K562 (cell line): ENCODE measurements at regions not wholly inside any gene's neighbourhood (a gene's known extent, or its start where the extent isn't known, plus 50 kb on each side); places are given as distances from the start of the nearest gene placed in this dataset.

Source experiments
- BACH1 ChIP-seq: fragments of 200-800 bp; sonication (Bioruptor generic); IDR thresholded peaks from 2 replicates; pipeline ENCODE4 v1.6.1; 2016; ENCODE audit warnings: missing genetic modification characterization, missing compliant biosample characterization
- CBX8 ChIP-seq: fragments of 200-600 bp; sonication (generic); IDR thresholded peaks from 2 replicates; pipeline ENCODE4 v1.6.1; 2012; ENCODE audit warnings: borderline replicate concordance, mixed run types, low read depth, mild to moderate bottlenecking, moderate library complexity, mixed read lengths, low read length, control low read depth, inconsistent platforms; ENCODE audit not compliant: poor library complexity, severe bottlenecking; ENCODE audit errors: extremely low read depth
- CEBPG ChIP-seq, 3 experiments: fragments of 200-800 bp in 1 of 3; sonication (Bioruptor generic) in 1 of 3; sonication (generic) in 1 of 3; formaldehyde crosslinking in 1 of 3; IDR thresholded peaks in 2 of 3; conservative IDR thresholded peaks in 1 of 3; 2 replicates each; pipeline versions ENCODE4 v1.6.1 to v1.8.0; 2016 to 2022; ENCODE audit warnings: missing compliant biosample characterization in 2 of 3, missing genetic modification characterization in 2 of 3, mild to moderate bottlenecking in 1 of 3, missing genetic modification reagents in 1 of 3
- CREB5 ChIP-seq: fragments of 250-450 bp; sonication (Bioruptor Pico); IDR thresholded peaks from 2 replicates; pipeline ENCODE4 v1.5.0; 2020; ENCODE audit warnings: mild to moderate bottlenecking
- CXXC5 ChIP-seq: fragments of 250-450 bp; sonication (Bioruptor Pico); IDR thresholded peaks from 2 replicates; pipeline ENCODE4 v1.8.0; 2022; ENCODE audit warnings: inconsistent platforms, mild to moderate bottlenecking, moderate library complexity
- DIDO1 ChIP-seq: fragments of 450-650 bp; IDR thresholded peaks from 2 replicates; pipeline ENCODE4 v1.6.1; 2016; ENCODE audit warnings: low read depth, missing biosample characterization, missing genetic modification characterization
- E2F3 ChIP-seq: fragments of 250-450 bp; sonication (Bioruptor Pico); IDR thresholded peaks from 2 replicates; pipeline ENCODE4 v1.4.0; 2020; ENCODE audit warnings: mild to moderate bottlenecking
- GTF2E2 ChIP-seq: fragments of 200-800 bp; sonication (Bioruptor generic); IDR thresholded peaks from 2 replicates; pipeline ENCODE4 v1.6.1; 2016; ENCODE audit warnings: missing genetic modification characterization, missing compliant biosample characterization
- HOMEZ ChIP-seq: fragments of 250-450 bp; sonication (Bioruptor Pico); IDR thresholded peaks from 2 replicates; pipeline ENCODE4 v1.4.0; 2020; ENCODE audit warnings: mild to moderate bottlenecking, moderate library complexity
- L3MBTL2 ChIP-seq: fragments of 450-650 bp; IDR thresholded peaks from 2 replicates; pipeline ENCODE4 v1.6.1; 2016; ENCODE audit warnings: mild to moderate bottlenecking, moderate library complexity
- MAX ChIP-seq: sonication (generic); formaldehyde crosslinking; IDR thresholded peaks from 2 replicates; pipeline ENCODE4 v1.9.0; 2022; ENCODE audit warnings: mild to moderate bottlenecking, missing genetic modification reagents
- NONO ChIP-seq, 2 experiments: fragments of 200-400 bp in 1 of 2; fragments of 450-650 bp in 1 of 2; formaldehyde crosslinking in 1 of 2; IDR thresholded peaks; 2 replicates each; pipeline ENCODE4 v1.6.1; 2017; ENCODE audit warnings: low read depth in 2 of 2, mild to moderate bottlenecking in 2 of 2, moderate library complexity in 2 of 2, low read length in 1 of 2
- PPARD ChIP-seq: fragments of 250-450 bp; sonication (Bioruptor Pico); IDR thresholded peaks from 2 replicates; pipeline ENCODE4 v1.8.0; 2022; ENCODE audit warnings: inconsistent platforms, mild to moderate bottlenecking, moderate library complexity
- SMARCA5 ChIP-seq: fragments of 450-650 bp; IDR thresholded peaks from 2 replicates; pipeline ENCODE4 v1.6.1; 2016
- SP1 ChIP-seq: sonication (generic); formaldehyde crosslinking; IDR thresholded peaks from 2 replicates; pipeline ENCODE4 v1.8.1; 2022; ENCODE audit warnings: mild to moderate bottlenecking, missing genetic modification reagents
- TCF7 ChIP-seq: sonication (generic); IDR thresholded peaks from 2 replicates; pipeline ENCODE4 v1.6.1; 2016; ENCODE audit warnings: antibody characterized with exemption, borderline replicate concordance
- TRIM28 ChIP-seq: fragments of 450-650 bp; IDR thresholded peaks from 2 replicates; pipeline ENCODE4 v1.6.1; 2017
- USF1 ChIP-seq: sonication (generic); formaldehyde crosslinking; IDR thresholded peaks from 2 replicates; pipeline ENCODE4 v1.9.0; 2022; ENCODE audit warnings: mild to moderate bottlenecking, missing genetic modification reagents
- ZBTB17 ChIP-seq: fragments of 450-650 bp; formaldehyde crosslinking; IDR thresholded peaks from 2 replicates; pipeline ENCODE4 v1.4.0; 2020; ENCODE audit warnings: mild to moderate bottlenecking
- ZNF239 ChIP-seq: fragments of 250-450 bp; sonication (Bioruptor Pico); IDR thresholded peaks from 2 replicates; pipeline ENCODE4 v1.4.0; 2020; ENCODE audit warnings: mild to moderate bottlenecking
- ZNF324 ChIP-seq: fragments of 250-450 bp; sonication (Bioruptor Pico); IDR thresholded peaks from 2 replicates; pipeline ENCODE4 v1.4.0; 2020; ENCODE audit warnings: mild to moderate bottlenecking
- ZNF655 ChIP-seq: fragments of 250-450 bp; sonication (Bioruptor Pico); IDR thresholded peaks from 2 replicates; pipeline ENCODE4 v1.5.0; 2021
- ZNF778 ChIP-seq: fragments of 450-650 bp; formaldehyde crosslinking; IDR thresholded peaks from 2 replicates; pipeline ENCODE4 v1.4.0; 2020; ENCODE audit warnings: mild to moderate bottlenecking, moderate library complexity
- ZSCAN29 ChIP-seq: fragments of 450-650 bp; IDR thresholded peaks from 2 replicates; pipeline ENCODE4 v1.6.1; 2017

GRCh38 chr6:27188885-27189418, 58.5 kb upstream of the PRSS16 start (continued):
- no peak for TF ChIP-seq BACH1 (tag)
- TF ChIP-seq SMARCA5, result no peak
- TF ChIP-seq HOMEZ (CRISPR knock-in tag), result 0 out of 2 replicates have a peak, but pooled peaks have one; percentile 35
- no peak for TF ChIP-seq ZNF324 (CRISPR knock-in tag)
- no peak for TF ChIP-seq CXXC5
- TF ChIP-seq GTF2E2, result no peak
- TF ChIP-seq CEBPG (CRISPR knock-in tag; IDR thresholded peaks at IDR 0.05), result no peak
- no peak for TF ChIP-seq CEBPG (tag; conservative IDR thresholded peaks at IDR 0.05 in 1 of 2, IDR thresholded peaks at IDR 0.05 in 1 of 2)
- no peak for TF ChIP-seq USF1 (CRISPR knock-in tag)
- TF ChIP-seq CREB5, result no peak
- no peak for TF ChIP-seq L3MBTL2
- TF ChIP-seq PPARD (CRISPR knock-in tag), result no peak
- no peak for TF ChIP-seq ZNF655
- no peak for TF ChIP-seq MAX (CRISPR knock-in tag)
- no peak for TF ChIP-seq E2F3 (CRISPR knock-in tag)
- no peak for TF ChIP-seq NONO (IDR thresholded peaks at IDR 0.05; ENCODE audit: low read depth in 2 of 2, low read length in 1 of 2)
- TF ChIP-seq TCF7, result 0 out of 2 replicates have a peak, but pooled peaks have one; percentile 3
- TF ChIP-seq TRIM28, result peak; percentile 11; the same call in 1 of the 2 replicates
- no peak for TF ChIP-seq ZNF778 (CRISPR knock-in tag)
- 0 out of 2 replicates have a peak, but pooled peaks have one; percentile 10 for TF ChIP-seq ZNF239
- TF ChIP-seq CBX8, result no peak
- no peak for TF ChIP-seq ZBTB17 (CRISPR knock-in tag)
- no peak for TF ChIP-seq SP1 (CRISPR knock-in tag)
- 0 out of 2 replicates have a peak, but pooled peaks have one; percentile 19 for TF ChIP-seq ZSCAN29
- no peak for TF ChIP-seq DIDO1 (tag)
